DMS53 (cell line): ENCODE measurements at regions not wholly inside any gene's neighbourhood (a gene's known extent, or its start where the extent isn't known, plus 50 kb on each side); places are given as distances from the start of the nearest gene placed in this dataset.
"Not testable (repeated sequence)": the region's sequence is repeated elsewhere in the genome, so short reads cannot be mapped to it uniquely, and the experiment has no call there.

Source experiments
- DNase-seq: peaks from one replicate; lab custom pipeline; 2025; lab: John Stamatoyannopoulos, UW

- no peak for DNase-seq
These were observed 463.4 kb upstream of the TMEM132C start for GRCh38 chr12:127803545-127803944.

- peak; percentile 70 for DNase-seq
These were observed 457.7 kb upstream of the TMEM132C start for GRCh38 chr12:127809275-127809674.

GRCh38 chr12:127810041-127810440 is 456.9 kb upstream of the TMEM132C start:
- DNase-seq: no peak

GRCh38 chr12:127810459-127810858 is 456.5 kb upstream of the TMEM132C start:
- not testable (repeated sequence) for DNase-seq

GRCh38 chr12:127811988-127812387 is 455.0 kb upstream of the TMEM132C start:
- no peak for DNase-seq

- no peak for DNase-seq
These were observed 453.8 kb upstream of the TMEM132C start for GRCh38 chr12:127813147-127813546.

GRCh38 chr12:127819056-127819455 is 447.9 kb upstream of the TMEM132C start:
- no peak for DNase-seq

- DNase-seq: no peak
These were observed 446.7 kb upstream of the TMEM132C start for GRCh38 chr12:127820271-127820670.

- DNase-seq: no peak
These were observed 446.1 kb upstream of the TMEM132C start for GRCh38 chr12:127820846-127821245.

GRCh38 chr12:127822809-127823411 is 444.1 kb upstream of the TMEM132C start:
- no peak for DNase-seq

- no peak for DNase-seq
These were observed 443.2 kb upstream of the TMEM132C start for GRCh38 chr12:127823801-127824200.

GRCh38 chr12:127829281-127830064 is 437.5 kb upstream of the TMEM132C start:
- DNase-seq: no peak

- no peak for DNase-seq
These were observed 436.9 kb upstream of the TMEM132C start for GRCh38 chr12:127830065-127830460.

- DNase-seq: no peak
These were observed 436.2 kb upstream of the TMEM132C start for GRCh38 chr12:127830730-127831129.

- DNase-seq: no peak
These were observed 434.8 kb upstream of the TMEM132C start for GRCh38 chr12:127832172-127832571.

GRCh38 chr12:127836802-127837201 is 430.2 kb upstream of the TMEM132C start:
- not testable (repeated sequence) for DNase-seq

- no peak for DNase-seq
These were observed 409.3 kb upstream of the TMEM132C start for GRCh38 chr12:127857661-127858060.

- no peak for DNase-seq
These were observed 406.4 kb upstream of the TMEM132C start for GRCh38 chr12:127860536-127860935.

GRCh38 chr12:127861406-127861805 is 405.6 kb upstream of the TMEM132C start:
- no peak for DNase-seq

GRCh38 chr12:127873306-127873705 is 393.7 kb upstream of the TMEM132C start:
- no peak for DNase-seq

GRCh38 chr12:127881371-127882140 is 385.4 kb upstream of the TMEM132C start:
- no peak for DNase-seq

- no peak for DNase-seq
These were observed 384.0 kb upstream of the TMEM132C start for GRCh38 chr12:127883013-127883412.
